NB4 (cell line): ENCODE measurements at regions not wholly inside any gene's neighbourhood (a gene's known extent, or its start where the extent isn't known, plus 50 kb on each side); places are given as distances from the start of the nearest gene placed in this dataset.

Experiments used
- DNase-seq: peaks from one replicate; pipeline ENCODE4 v3.0.0; 2010; ENCODE audit warnings: low read depth
- H3K4me3 ChIP-seq: one replicate; pipeline ENCODE4 v1.5.1; 2011; ENCODE audit warnings: mild to moderate bottlenecking, low read depth, low read length, moderate library complexity
- MYC ChIP-seq: IDR thresholded peaks from 2 replicates; pipeline ENCODE4 v1.6.1; 2011; ENCODE audit warnings: low read depth, low read length
- POLR2A ChIP-seq: IDR thresholded peaks from 2 replicates; pipeline ENCODE4 v1.6.1; 2011; ENCODE audit warnings: mild to moderate bottlenecking; ENCODE audit not compliant: insufficient read length; ENCODE audit errors: extremely low read depth
- TF ChIP-seq, protein P1 (sequence below): IDR thresholded peaks from 2 replicates; pipeline ENCODE4 v1.6.1; 2011; ENCODE audit warnings: low read depth, low read length
- TF ChIP-seq, protein P2 (sequence below): IDR thresholded peaks from one replicate; pipeline ENCODE4 v1.5.1; 2012; ENCODE audit warnings: low read depth, low read length

DNA sequence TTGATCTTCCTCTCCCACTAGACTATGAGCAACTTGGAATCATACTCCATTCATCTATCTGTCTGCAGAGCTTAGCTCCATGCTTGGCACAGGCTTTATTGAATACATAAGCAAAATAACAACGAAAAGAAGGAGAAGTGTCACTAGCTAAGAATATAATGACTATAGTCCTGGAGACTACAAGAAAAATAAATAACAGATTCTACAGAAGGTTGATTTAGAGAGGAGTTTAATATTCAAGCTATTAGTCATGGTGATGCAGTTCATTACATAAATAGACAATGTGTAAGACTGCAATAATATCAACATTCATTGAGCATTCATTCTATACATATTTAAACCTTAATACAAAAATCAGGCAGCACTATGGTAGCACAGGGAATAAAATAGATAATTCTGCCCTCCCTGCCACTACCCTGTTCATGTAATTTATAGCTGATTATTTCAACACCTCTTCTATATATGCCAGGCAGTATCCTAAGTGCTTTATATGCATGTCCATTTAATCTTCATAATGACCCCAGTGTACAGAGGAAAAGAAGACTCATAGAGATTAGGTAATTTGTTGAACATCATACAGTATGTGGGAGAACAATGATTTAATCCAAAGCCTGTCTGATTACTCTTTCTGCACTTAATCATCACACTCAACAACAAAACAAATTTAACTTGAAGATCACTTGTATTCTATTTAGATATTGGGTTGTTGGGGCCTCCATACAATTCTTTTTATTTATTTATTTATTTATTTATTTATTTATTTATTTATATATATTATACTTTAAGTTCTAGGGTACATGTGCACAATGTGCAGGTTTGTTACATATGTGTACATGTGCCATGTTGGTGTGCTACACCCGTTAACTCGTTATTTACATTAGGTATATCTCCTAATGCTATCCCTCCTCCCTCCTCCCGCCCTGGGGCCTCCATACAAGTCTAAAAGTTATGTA is 165.3 kb downstream of the RNF152 start:
- TF ChIP-seq, protein P1, sequence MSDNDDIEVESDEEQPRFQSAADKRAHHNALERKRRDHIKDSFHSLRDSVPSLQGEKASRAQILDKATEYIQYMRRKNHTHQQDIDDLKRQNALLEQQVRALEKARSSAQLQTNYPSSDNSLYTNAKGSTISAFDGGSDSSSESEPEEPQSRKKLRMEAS, result no peak
- no peak for TF ChIP-seq MYC
- no peak for TF ChIP-seq POLR2A
- TF ChIP-seq, protein P2, sequence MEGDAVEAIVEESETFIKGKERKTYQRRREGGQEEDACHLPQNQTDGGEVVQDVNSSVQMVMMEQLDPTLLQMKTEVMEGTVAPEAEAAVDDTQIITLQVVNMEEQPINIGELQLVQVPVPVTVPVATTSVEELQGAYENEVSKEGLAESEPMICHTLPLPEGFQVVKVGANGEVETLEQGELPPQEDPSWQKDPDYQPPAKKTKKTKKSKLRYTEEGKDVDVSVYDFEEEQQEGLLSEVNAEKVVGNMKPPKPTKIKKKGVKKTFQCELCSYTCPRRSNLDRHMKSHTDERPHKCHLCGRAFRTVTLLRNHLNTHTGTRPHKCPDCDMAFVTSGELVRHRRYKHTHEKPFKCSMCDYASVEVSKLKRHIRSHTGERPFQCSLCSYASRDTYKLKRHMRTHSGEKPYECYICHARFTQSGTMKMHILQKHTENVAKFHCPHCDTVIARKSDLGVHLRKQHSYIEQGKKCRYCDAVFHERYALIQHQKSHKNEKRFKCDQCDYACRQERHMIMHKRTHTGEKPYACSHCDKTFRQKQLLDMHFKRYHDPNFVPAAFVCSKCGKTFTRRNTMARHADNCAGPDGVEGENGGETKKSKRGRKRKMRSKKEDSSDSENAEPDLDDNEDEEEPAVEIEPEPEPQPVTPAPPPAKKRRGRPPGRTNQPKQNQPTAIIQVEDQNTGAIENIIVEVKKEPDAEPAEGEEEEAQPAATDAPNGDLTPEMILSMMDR, result no peak
- H3K4me3 ChIP-seq, result no peak overlapping the region
- DNase-seq, result no peak

DNA sequence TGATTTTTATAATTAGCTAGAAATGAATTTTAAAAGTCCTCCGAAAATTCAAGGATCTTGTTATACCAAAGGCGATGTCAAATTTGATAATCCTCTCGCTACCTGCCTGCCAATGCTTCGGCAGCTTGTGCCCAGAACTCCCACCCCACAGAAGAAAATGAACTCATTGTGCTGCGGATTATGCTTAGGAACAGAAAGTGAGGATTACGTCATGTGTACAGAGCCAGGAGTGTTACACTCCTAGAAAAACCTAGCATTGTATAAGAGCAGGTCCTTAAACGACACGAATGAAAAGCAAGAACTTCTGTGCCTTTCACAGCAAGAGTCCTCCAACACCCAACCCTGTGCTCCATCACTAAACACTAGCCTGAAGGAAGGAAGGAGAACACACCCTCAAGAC is 168.3 kb downstream of the RNF152 start:
- H3K4me3 ChIP-seq, result no peak overlapping the region
- TF ChIP-seq, protein P1, result no peak
- TF ChIP-seq MYC, result no peak
- DNase-seq, result no peak

DNA sequence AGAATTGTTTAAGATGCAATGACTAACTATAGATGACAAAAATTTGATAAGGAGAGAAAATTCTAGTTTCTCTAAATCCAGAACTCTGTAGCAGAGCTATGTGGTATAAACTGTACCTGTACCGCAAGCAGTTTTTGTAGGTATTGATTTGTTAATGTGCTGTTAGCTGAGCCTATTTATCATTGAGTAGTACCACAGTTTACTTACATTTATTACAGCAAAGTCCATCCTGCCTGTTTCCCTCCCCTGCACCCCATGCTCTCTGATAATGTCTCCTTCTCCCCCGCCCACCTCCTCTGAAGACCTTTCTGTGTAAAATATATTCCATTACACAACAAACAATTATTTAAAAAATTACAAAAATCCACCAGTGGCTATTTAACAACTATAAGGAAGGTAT is 170.6 kb downstream of the RNF152 start:
- TF ChIP-seq, protein P2, result no peak
- TF ChIP-seq MYC, result no peak
- no peak for TF ChIP-seq POLR2A
- TF ChIP-seq, protein P1, result no peak
- no peak overlapping the region for H3K4me3 ChIP-seq
- DNase-seq, result no peak

DNA sequence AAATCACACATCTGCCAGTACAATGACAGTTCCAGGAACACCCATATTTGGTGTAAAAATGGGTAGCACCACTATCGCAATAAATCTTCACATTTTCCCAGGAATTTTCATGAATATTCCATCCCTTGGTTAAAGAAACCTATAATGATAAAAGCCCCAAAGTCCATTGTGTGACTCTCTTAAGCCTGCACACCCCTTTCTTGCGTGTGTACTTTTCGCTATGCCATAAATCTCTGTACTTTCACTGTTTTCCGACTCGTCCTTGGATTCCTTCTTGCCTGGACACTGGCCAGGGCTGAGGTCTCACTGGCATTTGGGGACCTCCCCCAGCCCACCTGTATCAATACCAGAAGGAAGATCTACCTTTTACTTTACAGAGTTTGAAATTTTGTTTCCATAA is 172.3 kb downstream of the RNF152 start:
- TF ChIP-seq MYC (no peak), POLR2A (no peak)
- TF ChIP-seq, protein P1, result no peak
- TF ChIP-seq, protein P2, result no peak
- no peak for DNase-seq
- H3K4me3 ChIP-seq, result no peak overlapping the region

DNA sequence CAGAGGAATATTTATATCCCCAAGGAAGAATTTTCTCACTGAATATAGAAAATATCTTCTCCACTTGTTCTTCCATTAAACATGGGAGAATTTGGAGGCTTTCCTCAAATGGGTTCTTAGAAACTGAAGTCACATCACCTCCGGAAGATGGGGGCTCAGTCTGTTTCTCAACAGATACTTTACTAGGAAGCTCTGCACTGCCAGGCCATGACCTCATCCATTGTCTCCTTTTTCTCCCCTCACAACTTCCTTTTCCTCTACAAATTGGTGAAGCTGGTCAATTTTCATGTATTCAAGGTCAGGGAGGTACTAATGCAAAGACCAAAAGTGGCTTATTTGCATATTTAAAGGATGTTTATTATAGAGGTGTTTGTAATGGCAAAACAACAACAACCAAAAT is 173.1 kb downstream of the RNF152 start:
- TF ChIP-seq, protein P1, result no peak
- TF ChIP-seq POLR2A, result no peak
- TF ChIP-seq, protein P2, result no peak
- no peak for TF ChIP-seq MYC
- no peak overlapping the region for H3K4me3 ChIP-seq
- no peak for DNase-seq

DNA sequence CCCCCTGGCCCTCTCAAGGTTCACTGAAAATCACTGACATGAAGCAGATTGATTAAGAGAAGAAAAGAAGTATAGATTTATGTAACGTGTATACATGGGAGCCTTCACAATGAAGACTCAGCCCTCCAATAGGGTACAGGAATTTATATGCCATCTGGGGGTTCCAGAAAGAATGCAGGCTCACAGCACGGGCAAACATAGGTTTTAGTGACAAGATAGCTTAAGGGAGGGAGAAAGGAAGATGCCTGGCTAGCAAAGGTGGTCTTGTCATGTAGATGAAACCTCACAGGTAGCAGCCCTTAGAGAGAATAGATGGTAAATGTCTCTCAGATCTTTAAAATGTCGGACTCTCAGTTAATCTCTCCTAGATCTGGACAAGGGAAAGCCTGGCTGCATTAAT is 173.9 kb downstream of the RNF152 start:
- TF ChIP-seq POLR2A (no peak), MYC (no peak)
- TF ChIP-seq, protein P1, result no peak
- TF ChIP-seq, protein P2, result no peak
- H3K4me3 ChIP-seq, result no peak overlapping the region
- DNase-seq, result no peak
